ENCODE measurements at regions not wholly inside any gene's neighbourhood (a gene's known extent, or its start where the extent isn't known, plus 50 kb on each side); places are given as distances from the start of the nearest gene placed in this dataset.

DNA sequence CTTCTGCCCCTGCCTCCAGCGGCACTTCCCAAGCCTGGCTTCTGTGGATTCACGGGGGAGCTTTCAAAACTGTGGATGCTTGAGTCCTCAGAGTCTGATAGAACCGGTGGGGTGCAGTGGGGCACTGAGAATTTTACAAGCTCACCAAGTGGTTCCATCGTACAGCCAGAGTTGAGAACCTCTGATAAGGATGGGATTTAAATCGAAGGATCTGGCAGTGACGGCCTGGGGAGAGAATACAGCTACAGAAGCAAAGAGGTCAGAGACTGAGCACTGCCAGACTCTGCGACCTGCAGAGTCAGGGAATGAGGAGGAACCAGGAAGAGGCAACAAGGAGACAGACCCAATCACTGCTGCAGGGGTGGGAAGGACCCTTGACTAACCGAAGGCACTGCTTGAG lies 124.6 kb upstream of the BOD1 start:
- intact Hi-C loops (cut with micrococcal nuclease), result no loop called here

GRCh38 chr5:173741729-173742431 lies 125.4 kb upstream of the BOD1 start:
- intact Hi-C loops (cut with micrococcal nuclease), result no loop called here

- intact Hi-C loops (cut with micrococcal nuclease), result no loop called here
These were observed 126.0 kb upstream of the BOD1 start for GRCh38 chr5:173742432-173742816.

DNA sequence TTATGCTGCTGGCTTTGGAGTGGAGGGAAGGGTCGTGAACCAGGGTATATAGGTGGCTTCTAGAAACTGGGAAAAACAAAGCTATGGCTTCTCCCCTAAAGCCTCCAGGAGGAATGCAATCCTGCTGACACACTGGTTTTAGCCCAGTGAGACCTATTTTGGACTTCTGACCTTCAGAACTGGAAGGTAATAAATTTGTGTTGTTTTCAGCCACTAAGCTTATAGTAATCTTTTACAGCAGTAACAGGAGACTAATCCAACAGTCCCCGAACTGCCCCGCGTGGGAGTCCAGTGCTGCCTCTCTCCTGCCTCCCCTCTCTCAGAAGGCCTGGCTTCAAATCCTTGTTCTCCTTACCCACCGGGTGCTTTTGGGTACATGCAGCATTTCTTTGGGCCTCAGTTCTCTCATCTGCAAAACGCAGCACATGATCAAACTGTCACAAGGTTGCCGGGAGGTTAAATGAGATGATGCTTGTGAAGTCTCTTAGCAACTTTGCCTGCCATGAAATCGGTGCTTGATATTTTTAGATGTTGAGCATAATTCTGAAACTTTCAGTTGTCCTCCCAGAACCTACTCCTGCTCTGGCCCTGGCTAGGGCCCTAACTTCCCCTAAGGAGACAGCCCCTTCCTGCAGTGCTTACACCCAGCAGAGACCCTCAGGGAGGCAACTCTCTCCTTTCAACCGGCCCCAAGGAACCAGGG lies 127.3 kb upstream of the BOD1 start:
- intact Hi-C loops (cut with micrococcal nuclease), result no loop called here

GRCh38 chr5:173744551-173744950 lies 128.1 kb upstream of the BOD1 start:
- intact Hi-C loops (cut with micrococcal nuclease), result no loop called here

DNA sequence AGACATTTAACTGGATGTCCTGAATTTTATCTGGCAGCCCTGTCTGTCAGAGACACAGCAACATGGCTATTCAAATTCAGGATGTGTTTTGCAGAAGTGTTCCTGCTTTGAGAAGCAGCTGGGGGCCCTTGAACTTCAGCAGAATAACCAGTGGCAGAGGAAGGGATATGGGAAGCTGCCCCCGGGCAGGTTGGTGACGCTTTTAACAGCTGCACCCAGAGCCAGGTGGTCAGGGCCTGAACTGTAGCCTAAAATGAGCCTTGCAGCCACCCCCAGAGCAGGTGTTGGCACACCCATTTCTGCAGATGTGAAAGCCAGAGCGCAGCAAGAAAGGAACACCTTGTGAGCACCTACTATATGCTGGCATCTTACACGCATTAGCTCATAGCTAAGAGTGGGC lies 128.7 kb upstream of the BOD1 start:
- intact Hi-C loops (cut with micrococcal nuclease), result no loop called here

- intact Hi-C loops (cut with micrococcal nuclease), result no loop called here
These were observed 129.1 kb upstream of the BOD1 start for GRCh38 chr5:173745557-173745956.

GRCh38 chr5:173746047-173746646 lies 129.7 kb upstream of the BOD1 start:
- intact Hi-C loops (cut with micrococcal nuclease), result no loop called here

DNA sequence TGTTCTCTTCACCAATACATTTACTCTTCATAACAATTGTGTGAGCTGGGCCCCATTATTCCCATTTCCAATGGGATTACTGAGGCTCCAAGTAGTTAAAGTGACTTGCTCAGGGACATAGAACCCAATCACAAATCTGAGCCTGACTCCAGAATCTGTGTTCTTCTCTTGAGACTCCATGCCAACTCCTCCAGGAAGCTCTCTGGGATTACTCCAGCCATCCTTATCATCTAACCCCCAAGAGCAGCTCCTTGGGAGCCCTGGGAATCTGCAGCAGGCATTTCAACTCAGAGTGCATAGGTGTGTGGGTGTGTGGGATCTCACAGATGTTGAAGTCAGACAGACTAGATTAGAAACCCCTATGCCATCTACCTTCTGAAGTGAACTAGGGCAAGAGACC lies 131.4 kb upstream of the BOD1 start:
- intact Hi-C loops (cut with micrococcal nuclease), result no loop called here

GRCh38 chr5:173750538-173751265 lies 134.3 kb upstream of the BOD1 start:
- intact Hi-C loops (cut with micrococcal nuclease), result no loop called here

DNA sequence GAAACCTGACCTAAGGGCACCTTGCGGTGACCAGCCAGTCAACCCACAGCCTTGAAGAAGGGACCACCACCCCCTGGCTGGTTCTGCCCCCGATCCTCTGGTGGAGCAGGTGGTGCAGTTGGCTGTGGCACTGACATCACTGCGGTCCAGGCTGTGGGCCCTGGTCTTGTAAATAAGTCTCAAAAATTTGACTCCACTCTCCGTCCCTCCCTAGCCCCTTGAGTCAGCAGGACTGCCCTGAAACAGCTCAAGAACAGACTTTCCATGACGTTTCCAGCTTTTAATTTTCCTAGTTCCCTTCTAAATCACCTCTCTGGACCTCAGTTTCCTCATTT lies 134.8 kb upstream of the BOD1 start:
- intact Hi-C loops (cut with micrococcal nuclease), result no loop called here

GRCh38 chr5:173752653-173753052 lies 135.5 kb upstream of the CPEB4 start:
- intact Hi-C loops (cut with micrococcal nuclease), result no loop called here

DNA sequence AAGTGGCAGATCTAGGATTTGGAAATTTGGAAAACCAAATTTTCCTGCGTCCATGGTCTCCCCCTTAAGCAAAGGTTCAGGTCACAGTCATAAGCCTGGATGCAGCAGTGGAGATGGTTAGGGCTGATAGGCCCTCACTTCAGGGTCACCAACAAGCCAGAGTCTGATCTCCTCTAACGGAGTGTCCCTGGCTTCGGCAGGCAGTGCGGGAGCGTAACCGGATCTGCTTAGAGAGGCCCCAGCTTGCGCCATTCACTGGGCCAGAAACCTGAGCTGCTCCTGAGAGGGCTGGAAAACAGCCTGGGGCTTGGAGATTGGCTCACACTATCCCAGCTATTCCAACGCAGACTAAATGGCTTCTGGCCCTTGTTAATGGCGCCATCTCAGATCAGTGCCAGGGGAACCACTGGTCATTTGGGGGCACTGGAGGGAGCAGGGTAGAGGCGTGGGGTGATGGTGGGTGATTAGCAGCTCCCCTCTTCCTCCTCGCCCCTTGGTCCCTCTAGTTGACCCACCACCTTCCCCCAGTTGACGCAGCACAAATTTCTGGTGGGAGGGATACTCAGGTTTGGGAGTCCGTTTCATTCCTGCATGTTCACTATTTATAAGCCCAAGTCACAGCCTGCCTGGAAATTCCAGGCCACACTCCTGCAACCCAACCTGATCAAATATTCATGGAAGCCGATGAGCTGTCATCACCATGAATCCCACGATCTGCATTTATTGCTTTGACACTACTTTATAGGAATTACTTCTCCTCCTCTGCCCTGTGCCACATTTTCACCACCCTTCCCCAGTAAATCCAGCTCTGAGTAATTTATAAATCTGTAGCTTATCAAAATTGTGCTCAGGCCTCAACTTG lies 134.6 kb upstream of the CPEB4 start:
- intact Hi-C loops (cut with micrococcal nuclease), result no loop called here

- intact Hi-C loops (cut with micrococcal nuclease), result no loop called here
These were observed 132.8 kb upstream of the CPEB4 start for GRCh38 chr5:173755319-173755718.

DNA sequence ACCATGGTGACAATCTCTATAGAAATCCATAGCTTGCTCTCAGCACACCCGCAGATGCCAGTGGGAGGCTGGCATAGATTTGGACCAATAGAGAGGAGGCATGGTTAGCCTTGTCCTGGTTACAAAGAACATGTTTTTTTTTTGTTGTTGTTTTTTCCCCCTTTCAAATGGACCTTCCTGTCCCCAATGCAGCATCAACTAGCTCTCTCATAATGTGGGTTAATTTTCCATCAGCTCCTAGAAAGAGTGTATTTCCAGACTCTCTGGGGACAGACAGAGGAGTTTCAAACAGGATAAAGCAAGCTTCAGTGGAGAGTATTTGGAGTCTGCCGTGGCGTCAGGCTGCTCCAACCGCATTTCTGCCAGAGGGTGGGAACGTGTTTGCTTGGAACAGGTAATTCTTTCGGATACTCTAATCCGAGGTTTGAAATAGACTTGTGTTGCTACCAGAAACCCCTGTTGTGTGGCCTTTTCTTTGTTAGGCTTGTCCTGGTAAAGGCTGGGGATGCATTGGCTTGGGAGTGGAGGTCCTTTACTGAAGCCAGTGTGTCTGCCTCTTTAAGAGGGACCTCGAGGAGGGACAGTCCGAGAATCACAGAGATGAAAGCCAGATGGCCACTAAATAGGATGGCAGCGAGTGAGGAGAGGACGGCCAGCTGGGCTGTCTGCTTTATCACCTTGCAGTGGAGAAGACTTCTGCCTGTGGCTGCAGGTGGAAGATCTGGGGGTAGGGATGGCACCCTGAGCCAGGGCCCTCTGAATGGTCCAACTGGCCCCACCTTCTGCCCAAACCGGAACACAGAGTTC lies 130.5 kb upstream of the CPEB4 start:
- intact Hi-C loops (cut with micrococcal nuclease), result no loop called here

DNA sequence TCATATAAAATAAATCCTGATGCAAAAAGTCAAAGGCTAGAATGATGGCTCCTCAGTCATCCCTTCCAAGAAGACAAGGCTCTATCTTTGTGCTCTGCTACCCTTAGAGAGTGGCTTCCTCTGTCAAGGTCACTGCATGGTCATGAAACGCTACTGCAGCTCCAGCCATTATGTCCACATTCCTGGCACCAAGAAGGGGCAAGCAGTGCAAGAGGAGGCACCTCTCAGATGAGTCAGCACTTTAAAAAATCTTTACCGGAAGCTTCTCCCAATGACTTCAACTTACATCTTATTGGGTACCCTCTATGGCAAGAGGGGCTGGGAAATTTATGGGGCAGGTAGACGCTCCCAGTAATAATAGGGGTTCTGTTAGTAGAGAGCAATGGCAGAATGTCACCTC lies 129.5 kb upstream of the CPEB4 start:
- intact Hi-C loops (cut with micrococcal nuclease), result no loop called here

DNA sequence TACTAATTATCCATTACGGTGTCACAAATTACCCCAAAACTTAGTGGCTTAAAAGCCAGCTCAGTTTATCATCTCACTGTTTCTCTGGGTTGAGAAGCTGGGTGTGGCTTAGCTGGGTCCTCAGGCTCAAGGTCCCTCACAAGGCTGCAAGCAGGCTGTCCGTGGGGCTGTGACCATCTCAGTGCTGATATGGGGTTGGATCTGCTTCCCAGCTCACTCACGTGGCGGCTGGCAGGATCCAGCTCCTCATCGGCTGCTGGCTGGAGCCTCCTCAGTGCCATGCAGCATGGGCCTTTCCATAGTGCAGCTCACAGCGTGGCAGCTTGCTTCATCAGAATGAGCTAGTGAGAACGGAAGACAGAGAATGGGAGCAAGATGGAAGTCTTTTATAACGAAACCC lies 128.5 kb upstream of the CPEB4 start:
- intact Hi-C loops (cut with micrococcal nuclease), result no loop called here

GRCh38 chr5:173760461-173761177 lies 127.5 kb upstream of the CPEB4 start:
- intact Hi-C loops (cut with micrococcal nuclease), result no loop called here

DNA sequence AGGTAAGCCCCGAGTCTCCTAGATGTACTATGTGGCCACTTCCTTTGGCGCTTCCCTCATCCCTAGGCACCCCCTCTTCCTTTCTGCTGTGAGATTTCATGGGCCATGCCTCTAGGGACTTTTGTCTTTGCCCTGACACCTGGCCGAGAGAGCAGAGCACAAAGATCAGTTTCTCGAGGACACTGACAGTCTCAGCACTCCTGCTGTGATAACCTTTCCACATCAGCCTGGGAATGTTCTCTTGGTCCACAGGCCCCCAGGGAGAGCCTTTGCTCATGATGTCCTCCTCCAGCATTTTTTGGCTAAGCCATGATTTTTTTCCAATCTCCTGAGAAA lies 127.0 kb upstream of the CPEB4 start:
- intact Hi-C loops (cut with micrococcal nuclease), result no loop called here

DNA sequence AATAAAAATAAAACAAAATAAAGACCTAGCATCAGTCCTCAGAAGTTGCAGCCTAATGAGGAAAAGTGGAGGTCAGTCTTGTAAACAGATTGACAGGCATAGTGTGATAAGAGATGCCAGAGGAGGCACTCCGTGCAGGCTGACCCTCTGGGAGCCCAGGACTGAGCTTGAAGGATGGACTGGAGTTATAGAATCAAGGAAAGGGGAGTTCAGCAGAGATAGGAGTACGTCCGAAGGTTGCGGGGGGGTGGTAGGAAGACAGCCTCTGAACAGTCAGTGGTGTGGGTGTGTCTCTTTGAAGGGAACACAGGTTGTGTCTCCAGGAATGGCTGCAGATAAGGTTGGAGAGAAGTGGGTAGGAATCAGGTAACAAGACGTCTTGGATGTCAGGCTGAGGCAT lies 126.1 kb upstream of the CPEB4 start:
- intact Hi-C loops (cut with micrococcal nuclease), result no loop called here

All from T-helper 1 cell treated with Interleukin-12 subunit alpha and Interleukin-12 subunit beta and Interleukin-4 antibody, amounts not matched to agents 30 ng/mL and 1 ng/mL, for 36 hours (primary cell).